ENCODE measurements at regions not wholly inside any gene's neighbourhood (a gene's known extent, or its start where the extent isn't known, plus 50 kb on each side); places are given as distances from the start of the nearest gene placed in this dataset.
A peak's percentile ranks its signal among the peaks of the same experiment; 100 is the strongest.
"Not testable (repeated sequence)": the region's sequence is repeated elsewhere in the genome, so short reads cannot be mapped to it uniquely, and the experiment has no call there.

DNA sequence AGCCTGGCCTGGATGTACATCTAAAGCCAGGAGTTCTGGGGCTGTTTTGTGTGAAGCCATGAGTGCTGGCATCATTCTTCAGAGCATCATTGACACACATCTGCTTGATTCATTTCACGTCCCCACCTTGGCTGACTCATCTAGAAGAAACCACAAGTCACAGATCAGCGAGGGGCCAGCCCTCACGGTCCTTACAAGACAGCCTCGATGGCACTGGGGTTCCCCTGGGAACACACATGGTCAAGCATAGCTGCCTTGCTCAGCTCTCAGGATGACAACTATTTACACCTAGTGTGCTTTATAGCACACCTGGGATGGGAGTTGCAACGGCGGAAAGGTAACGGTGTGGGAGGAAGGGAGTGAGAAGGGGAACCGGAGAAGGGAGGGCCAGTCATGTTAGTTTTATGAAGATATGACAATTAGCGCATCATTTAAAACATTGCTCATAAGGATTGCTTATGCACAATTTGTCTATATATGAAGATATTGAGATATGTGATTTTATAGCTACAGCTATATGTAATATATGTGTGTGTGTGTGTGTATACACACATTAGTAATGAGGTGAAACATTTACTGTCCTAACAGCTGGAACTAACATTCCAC, 227.1 kb downstream of the RPLP1 start:
- no peak for DNase-seq

DNA sequence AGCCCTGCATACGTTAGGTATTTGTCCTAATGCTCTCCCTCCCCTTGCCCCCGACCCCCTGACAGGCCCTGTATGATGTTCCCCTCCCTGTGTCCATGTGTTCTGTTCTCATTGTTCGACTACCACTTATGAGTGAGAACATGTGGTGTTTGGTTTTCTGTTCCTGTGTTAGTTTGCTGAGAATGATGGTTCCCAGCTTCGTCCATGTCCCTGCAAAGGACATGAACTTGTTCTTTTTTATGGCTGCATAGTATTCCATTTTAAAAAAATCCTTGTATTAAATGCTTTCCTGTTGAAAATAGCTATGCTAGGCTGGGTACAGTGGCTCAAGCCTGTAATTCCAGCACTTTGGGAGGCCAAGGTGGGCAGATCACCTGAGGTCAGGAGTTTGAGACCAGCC, 232.2 kb downstream of the RPLP1 start:
- not testable (repeated sequence) for DNase-seq

DNA sequence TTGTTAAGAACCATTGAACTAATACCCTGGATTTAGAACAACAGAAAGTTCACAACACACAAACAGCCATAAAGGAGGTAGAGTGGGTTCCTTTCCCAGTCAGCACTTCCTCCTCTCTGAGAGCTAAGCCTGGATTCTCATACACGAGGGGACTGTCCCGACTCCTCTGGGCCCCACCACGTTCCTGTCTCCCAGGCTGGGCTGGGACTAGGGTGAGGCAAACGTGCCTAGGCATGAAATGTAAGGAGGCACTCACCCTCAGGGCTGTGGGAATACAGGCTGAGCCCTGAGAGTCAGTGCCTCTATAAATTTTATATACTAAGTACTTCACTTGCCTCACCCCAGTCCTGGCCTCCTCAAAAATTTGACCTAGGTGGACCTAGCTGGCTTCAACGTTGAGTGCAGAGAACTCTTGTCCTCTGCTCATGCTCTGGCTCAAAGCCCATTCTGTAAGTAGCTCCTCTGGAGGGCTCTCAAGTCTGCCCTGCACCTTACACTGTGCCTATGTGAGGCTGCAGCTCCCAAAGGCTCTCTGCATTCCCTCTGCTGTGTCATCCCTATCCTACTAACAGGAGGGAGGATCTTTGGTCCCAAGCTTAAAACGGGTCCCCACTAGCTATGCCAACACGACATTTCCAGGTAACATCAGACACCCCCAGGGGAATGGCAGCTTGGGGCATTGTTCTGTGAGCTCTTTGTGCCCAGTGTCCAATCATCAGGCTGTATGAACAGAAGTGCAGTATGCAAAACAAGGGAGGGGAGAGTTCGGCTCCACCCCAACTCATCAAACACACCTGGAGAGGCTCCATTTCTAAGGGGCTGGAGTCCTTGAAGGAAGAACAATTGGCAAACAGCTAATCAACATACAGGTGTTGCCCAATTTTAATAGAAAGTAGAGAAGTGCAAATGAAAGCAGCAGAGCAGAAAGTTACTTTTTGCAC, 233.2 kb downstream of the RPLP1 start:
- DNase-seq: no peak

DNA sequence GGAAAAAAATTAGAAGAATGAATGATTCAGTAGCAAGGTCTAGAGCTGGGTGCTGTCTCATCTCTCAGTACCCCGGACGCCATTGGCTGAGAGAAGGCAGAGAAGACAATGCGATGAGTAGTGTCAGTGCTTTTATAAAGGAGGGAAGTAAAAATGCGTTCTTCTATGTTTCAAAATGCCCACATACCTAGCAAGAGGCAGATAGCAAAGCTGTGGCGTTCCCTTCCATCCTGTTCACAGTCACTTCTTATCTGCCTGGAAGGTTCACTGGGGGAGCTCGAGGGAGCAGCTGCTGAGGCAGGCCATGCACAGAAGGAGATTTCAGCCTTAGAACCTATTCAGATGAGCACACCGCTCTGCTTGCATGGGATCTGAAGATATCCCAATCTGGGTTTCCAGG, 234.0 kb downstream of the RPLP1 start:
- no peak for DNase-seq

DNA sequence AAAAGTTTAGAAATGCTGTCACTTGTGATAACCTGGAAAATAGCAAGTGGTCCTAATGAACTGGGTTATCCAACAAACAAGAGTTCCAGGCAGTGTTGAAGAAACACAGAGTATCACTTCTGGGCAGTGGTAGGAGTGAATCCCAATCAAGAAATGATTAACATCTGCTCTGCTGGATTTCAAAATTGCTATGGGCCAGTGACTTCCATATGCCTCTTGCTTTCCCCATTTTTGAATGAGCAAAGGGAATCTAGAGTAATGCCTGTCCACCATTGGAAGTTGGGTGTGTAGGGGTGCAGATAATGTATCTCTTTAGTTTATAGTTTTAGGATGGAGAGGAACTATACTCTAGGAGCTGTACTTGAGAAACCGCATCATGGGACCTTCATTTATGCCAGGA, 236.5 kb downstream of the RPLP1 start:
- DNase-seq: no peak

DNA sequence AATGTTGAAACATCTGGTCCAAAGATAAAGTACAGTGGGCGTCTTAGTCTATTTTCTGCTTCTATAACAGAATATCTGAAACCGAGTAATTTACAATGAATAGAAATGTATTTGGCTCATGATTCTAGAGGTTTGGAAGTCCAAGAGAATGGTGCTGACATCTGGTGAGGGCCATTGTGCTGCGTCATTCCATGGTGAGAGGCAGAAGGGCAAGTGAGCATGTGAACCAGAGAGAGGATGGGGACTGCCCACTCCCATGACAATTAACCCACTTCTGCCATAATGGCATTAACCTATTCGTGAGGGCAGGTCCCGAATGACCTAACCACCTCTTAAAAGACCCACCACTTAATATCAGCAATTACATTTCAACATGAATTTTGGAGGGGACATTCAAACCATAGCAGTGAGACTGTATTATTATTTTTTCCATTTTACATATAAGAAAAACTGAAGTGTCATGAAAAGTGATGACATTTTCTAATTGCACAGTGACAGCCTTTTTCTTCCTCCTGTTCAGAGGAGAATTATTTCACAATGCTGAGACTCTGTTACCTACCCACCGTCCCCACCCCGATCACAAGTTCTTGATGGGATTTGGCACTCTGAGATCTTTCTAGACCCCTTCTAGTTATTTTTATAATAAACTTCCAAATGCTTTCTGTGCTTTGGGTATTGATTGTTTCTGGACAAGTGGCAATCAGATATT, 238.8 kb downstream of the RPLP1 start:
- DNase-seq: no peak

DNA sequence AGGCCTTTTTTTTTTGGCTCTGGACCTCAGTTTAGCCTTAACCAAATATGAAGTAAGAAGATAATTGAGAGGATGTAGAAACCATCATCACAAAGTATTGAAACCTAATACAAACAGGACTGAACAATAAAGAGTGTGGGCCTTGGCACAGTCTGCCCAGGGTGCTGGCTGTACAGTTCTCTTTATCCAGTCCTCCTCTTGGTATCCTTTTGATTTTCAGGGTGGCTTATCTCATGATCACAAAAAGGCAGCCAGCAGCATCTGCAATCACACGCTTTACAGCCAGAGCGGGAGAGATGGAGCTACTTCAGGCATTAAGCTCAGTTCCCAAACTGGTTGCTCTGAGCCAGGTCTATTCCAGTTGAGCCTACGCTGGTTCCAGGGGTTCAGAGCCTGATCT, 239.7 kb downstream of the RPLP1 start:
- no peak for DNase-seq

DNA sequence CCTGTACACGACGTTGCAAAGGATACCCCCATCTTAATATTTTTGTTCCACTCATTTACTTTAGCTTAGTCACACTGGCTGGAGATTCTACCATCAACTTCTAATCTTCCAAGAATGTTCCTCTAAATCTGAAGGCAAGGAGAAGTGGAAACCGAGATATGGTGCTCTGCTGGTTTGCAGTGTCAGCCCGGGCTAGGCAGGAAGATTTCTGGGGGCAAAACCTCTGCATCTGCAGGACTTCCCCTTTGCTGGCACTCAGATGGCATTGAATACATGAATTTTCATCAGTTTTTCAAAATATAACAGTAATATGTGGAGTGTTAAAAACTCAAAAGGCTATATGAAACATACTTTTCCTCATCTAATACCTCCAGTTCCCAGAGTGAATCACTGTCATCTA, 240.4 kb downstream of the RPLP1 start:
- DNase-seq: no peak

DNA sequence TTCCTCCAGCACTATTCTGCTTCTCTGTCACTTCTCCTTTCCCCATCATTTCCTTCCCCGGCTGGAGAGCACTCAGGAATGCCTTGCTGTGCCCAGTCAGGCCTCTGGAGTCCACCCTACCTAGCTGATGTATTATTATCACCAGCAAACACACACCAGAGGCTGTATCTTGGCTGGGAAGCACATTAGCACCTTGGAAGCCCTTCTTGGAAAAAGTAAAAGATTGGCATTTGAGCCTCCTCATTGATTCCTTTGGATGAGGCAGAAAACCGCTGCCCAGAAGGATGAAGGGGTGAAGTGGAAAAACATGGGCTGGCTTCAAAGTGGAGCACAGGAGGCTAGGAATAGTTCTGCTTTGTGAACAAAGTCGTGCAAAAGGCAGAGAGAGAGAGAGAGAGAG, 244.3 kb downstream of the RPLP1 start:
- no peak for DNase-seq

DNA sequence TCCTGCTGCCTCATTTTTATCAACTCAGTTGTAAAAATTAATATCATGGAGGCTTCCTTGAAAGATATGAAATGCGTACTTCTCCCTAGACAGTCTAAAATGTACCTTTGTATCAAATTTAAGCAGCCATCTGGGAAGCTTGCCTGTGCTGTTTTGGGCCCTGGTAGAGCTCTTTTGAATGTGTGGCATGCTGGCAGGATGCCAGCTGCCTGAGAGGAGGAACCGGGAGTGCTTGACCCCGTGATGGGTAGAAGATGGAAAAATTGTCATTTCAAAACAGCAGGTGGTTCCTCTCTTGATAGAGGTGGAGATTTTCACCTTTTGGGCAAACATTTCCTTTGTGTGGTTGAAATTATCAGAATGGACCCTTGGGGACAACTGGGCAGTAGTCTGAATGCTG, 245.3 kb downstream of the RPLP1 start:
- no peak for DNase-seq

DNA sequence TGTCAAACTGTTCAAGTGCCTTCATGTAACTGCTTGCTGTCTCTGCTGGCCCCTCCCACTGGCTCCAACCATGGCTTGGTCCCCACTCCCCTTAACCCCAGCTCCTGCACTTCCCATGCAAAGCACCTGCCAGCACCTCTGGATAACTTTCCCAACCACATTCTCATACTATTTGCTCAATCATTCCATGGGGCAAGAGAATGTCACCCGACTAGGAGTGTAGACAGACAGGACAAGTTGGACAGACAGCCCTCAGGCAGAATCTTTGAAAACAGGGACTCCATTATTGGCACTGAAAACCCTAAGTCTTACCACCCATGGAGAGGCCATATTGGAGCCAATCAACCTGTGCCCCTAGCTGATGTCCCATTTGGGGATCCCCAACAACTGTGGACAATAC, 246.5 kb downstream of the RPLP1 start:
- no peak for DNase-seq

DNA sequence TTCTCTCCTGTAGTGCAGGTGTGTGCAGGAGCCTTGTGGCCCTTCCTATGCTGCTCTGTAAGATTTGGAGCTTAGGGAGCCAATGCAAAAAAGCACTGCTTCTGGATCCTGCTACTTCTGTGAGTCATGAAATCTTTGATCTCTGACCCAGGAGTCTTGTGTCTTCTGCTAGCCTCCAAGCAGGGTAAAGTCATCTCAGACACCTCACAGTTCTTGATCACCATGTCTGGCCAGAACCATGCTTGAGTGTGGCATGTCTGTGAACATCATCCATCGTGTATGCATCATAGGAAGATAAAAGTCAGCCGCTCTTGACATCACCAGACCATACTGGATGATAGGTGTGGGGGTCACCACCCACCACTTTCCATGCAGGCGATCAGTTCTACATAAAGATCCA, 247.8 kb downstream of the RPLP1 start:
- no peak for DNase-seq

DNA sequence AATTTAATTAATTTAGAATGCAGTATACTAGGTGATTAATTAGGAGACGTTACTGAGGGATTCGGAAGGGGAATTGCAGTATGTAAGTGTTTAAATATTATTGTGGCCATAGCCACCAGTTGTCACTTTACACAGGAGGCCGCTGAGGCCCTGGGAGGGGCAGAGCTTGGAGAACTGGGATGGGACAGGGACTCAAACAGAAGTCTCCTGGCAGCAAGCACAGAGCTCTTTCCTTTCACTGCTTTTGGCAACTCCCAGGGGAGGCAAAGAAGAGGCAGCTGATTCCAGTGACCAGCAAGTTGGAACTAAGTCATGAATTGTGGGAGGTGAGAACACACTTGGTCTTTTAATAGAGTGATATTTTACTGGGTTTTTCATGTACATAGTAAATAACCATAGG, 248.6 kb downstream of the RPLP1 start:
- no peak for DNase-seq

DNA sequence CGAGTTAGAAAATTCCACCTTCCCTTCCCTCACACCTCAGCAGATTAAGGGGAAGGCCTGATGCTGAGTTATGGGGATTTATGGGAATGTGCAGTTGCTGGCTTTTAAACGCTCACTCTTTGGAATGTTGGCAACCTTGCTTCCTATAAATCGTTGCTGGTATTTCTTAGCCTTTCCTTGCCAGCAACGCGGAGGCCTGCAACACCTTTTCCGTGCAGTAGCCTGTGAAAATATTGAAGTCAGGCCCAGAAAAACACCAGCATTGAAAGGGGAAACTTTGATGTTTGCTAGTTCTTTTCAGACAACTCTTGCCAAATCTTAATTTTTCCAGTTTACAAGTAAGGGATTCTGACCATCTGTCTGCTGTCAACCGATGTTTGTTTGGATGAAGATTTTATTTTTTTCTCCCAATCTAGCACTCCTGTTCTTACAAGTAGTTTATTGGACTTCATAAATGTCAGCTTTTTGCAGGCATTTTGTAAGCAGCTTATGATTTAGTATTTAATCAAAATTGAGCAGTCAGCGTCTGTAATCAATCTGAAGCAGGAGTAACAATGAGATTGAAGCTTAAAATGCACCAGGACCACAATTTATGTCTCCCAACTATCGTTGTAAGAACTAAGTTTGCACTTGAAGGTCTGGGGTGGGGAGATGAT, 251.0 kb downstream of the RPLP1 start:
- DNase-seq: peak; percentile 50

DNA sequence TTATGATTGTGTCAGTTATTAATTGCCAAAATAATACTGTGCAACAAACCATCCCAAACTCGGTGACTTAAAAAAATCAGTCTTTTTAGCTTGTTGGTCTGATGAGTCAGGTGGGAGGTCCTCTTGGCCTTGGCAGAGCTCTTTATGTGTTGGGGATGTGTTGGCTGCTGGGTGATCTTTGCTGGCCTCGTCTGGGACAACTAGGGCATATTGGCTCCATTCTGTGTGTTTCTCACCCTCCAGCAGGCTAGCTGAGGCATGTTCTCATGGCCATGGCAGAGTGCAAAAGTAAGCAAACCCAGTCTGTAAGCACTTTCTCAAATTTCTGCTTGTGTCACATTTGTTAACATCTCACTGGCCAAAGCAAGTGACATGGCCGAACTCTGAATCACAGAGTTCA, 251.6 kb downstream of the RPLP1 start:
- DNase-seq: no peak

DNA sequence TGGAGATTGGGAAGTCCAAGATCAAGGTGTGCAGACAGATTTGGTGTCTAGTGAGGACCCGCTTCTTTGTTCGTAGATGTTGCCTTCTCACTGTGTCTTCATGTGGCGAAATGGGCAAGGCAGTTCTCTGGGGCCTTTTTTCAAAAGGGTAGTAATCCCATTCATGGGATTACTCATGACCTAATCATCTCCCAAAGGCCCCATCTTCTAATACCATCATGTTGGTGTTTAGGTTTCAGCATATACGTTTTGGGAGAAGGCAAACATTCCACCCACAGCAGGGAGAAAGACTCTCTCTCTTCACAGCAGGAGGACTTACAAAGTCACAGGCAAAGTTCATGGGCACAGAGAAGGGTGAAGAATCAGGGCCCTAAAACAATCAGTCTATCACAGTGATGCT, 252.1 kb downstream of the RPLP1 start:
- no peak for DNase-seq

DNA sequence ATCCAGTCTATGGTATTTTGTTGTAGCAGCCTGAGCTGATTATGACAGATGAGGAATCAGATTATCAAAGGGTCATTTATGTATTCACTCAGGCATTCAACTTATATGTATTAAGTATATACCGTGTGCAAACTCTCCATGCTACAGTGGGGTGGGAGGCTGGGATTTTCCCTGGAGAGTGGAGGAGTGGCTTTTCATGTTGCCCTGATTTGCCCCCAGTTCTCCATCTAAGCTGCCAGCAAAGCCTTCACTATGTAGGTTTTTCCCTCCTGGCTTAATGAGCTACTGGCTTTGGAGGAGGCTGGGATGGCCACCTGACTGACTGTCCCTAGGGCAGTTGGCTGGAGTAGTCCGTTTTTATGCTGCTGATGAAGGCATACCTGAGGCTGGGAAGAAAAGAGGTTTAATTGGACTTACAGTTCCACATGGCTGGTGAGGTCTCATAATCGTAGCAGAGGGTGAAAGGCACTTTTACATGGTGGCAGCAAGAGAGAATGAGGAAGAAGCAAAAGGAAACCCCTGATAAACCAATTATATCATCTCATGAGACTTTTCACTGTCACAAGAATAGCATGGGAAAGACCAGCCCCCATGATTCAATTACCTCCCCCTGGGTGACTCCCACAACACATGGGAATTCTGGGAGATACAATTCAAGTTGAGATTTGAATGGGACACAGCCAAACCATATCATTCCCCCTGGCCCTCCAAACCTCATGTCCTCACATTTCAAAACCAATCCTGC, 253.9 kb downstream of the RPLP1 start:
- no peak for DNase-seq

DNA sequence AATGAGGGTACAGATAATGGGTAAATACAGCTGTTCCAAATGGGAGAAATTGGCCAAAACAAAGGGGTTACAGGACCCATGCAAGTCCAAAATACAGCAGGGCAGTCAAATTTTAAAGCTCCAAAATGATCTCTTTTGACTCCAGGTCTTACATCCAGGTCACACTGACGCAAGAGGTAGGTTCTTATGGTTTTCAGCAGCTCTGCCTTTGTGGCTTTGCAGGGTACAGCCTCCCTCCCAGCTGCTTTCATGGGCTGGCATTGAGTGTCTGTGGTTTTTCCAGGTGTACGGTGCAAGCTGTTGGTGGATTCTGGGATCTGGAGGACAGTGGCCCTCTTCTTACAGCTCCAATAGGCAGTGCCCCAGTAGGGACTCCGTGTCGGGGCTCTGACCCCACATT, 254.6 kb downstream of the RPLP1 start:
- not testable (repeated sequence) for DNase-seq

DNA sequence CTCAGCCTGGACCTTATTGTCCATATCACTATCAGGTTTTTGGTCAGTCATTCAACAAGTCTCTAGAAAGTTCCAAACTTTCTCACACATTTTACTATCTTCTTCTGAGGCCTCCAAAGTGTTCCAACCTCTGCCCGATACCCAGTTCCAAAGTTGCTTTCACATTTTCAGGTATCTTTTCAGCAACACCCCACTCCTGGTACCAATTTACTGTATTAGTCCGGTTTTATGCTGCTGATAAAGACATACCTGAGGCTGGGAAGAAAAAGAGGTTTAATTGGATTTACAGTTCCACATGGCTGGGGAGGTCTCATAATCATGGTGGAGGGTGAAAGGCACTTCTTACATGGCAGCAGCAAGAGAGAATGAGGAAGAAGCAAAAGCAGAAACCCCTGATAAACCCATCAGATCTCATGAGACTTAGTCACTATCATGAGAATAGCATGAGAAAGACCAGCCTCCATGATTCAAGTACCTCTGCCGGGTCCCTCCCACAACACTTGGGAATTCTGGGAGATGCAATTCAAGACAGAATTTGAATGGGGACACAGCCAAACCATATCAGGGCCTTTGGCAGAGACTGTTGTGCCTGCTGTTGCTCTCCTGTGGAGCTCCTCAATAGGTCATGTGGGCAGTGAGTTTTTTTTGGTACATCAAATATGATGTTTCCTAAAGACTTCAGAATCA, 256.0 kb downstream of the RPLP1 start:
- DNase-seq: not testable (repeated sequence)

DNA sequence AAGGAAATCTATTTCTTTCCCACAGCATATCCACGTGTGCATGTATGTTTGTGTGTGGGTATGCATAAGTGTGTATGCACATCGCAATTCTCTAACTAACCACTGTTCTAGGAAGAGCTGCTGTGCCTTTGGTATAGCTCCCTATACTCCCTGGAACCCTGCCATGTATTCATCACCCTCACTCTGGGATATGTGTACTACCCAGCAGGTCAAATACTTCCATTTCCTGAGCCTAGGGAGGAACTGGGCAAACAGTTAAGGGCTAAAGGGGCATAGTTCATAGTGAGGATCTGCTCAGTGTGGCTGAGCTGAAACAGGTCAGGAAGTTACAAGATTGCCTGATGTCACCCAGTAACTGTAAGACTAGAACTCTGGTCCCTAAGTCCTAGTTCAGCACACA, 260.4 kb downstream of the RPLP1 start:
- no peak for DNase-seq
